AG10803 (cell line): ENCODE measurements at regions not wholly inside any gene's neighbourhood (a gene's known extent, or its start where the extent isn't known, plus 50 kb on each side); places are given as distances from the start of the nearest gene placed in this dataset.
"Not testable (repeated sequence)": the region's sequence is repeated elsewhere in the genome, so short reads cannot be mapped to it uniquely, and the experiment has no call there.

Experiments
- DNase-seq: peaks from one replicate; pipeline ENCODE4 v3.0.0; 2010; ENCODE audit warnings: low read depth
- H3K4me3 ChIP-seq: 2 replicates; pipeline ENCODE4 v1.5.1; 2011; ENCODE audit warnings: mild to moderate bottlenecking, low read length, control low read depth
- CTCF ChIP-seq: conservative IDR thresholded peaks from 2 replicates; pipeline ENCODE4 v1.5.1; 2011; ENCODE audit warnings: mild to moderate bottlenecking, low read length, control low read depth, inconsistent platforms

- H3K4me3 ChIP-seq: no peak overlapping the region
- TF ChIP-seq CTCF: no peak
- no peak for DNase-seq
Measured at GRCh38 chr5:8561854-8562253, 692.9 kb downstream of the MTRR start.

GRCh38 chr5:8563540-8563939 lies 694.6 kb downstream of the MTRR start:
- DNase-seq: not testable (repeated sequence)

GRCh38 chr5:8568858-8569257 lies 699.9 kb downstream of the MTRR start:
- DNase-seq: no peak
- TF ChIP-seq CTCF: no peak

More at GRCh38 chr5:8563540-8563939, 694.6 kb downstream of the MTRR start:
- H3K4me3 ChIP-seq: not testable (repeated sequence)

GRCh38 chr5:8570528-8570927 lies 701.6 kb downstream of the MTRR start:
- H3K4me3 ChIP-seq: no peak overlapping the region
- TF ChIP-seq CTCF: no peak
- DNase-seq: no peak

More at GRCh38 chr5:8568858-8569257, 699.9 kb downstream of the MTRR start:
- no peak overlapping the region for H3K4me3 ChIP-seq

- DNase-seq: no peak
- no peak overlapping the region for H3K4me3 ChIP-seq
- no peak for TF ChIP-seq CTCF
Measured at GRCh38 chr5:8576178-8576577, 707.2 kb downstream of the MTRR start.

- TF ChIP-seq CTCF: no peak
- no peak for DNase-seq
- no peak overlapping the region for H3K4me3 ChIP-seq
Measured at GRCh38 chr5:8577792-8578191, 708.8 kb downstream of the MTRR start.

GRCh38 chr5:8580298-8580697 lies 711.4 kb downstream of the MTRR start:
- no peak overlapping the region for H3K4me3 ChIP-seq
- DNase-seq: no peak
- no peak for TF ChIP-seq CTCF

- DNase-seq: no peak
- no peak for TF ChIP-seq CTCF
- H3K4me3 ChIP-seq: no peak overlapping the region
Measured at GRCh38 chr5:8581047-8581446, 712.1 kb downstream of the MTRR start.
